Loucy (cell line): ENCODE measurements at regions not wholly inside any gene's neighbourhood (a gene's known extent, or its start where the extent isn't known, plus 50 kb on each side); places are given as distances from the start of the nearest gene placed in this dataset.

Experiments used
- H2AFZ ChIP-seq: fragments of 200-600 bp; sonication (generic); 2 replicates; pipeline ENCODE4 v1.6.0; 2016; ENCODE audit warnings: antibody characterized with exemption, mild to moderate bottlenecking, low read length, moderate library complexity
- H3F3A ChIP-seq: fragments of 200-600 bp; 2 replicates; pipeline ENCODE4 v1.6.0; 2016; ENCODE audit warnings: antibody characterized with exemption, low read depth, mild to moderate bottlenecking
- H3K27me3 ChIP-seq: fragments of 200-600 bp; sonication (generic); 2 replicates; pipeline ENCODE4 v1.6.1; 2014; ENCODE audit warnings: low read length, mild to moderate bottlenecking; ENCODE audit not compliant: insufficient read depth, poor library complexity, severe bottlenecking
- H3K36me3 ChIP-seq: fragments of 200-600 bp; sonication (generic); 2 replicates; pipeline ENCODE4 v1.6.1; 2016; ENCODE audit warnings: low read length; ENCODE audit not compliant: insufficient read depth
- H3K4me1 ChIP-seq: fragments of 200-600 bp; sonication (generic); 2 replicates; pipeline ENCODE4 v1.5.1; 2014; ENCODE audit warnings: low read length, mild to moderate bottlenecking; ENCODE audit not compliant: insufficient read depth, poor library complexity, severe bottlenecking
- H3K4me2 ChIP-seq: fragments of 200-600 bp; sonication (generic); 2 replicates; pipeline ENCODE4 v1.6.0; 2014; ENCODE audit warnings: antibody characterized with exemption, low read length, low read depth, mild to moderate bottlenecking; ENCODE audit not compliant: poor library complexity, severe bottlenecking
- H3K4me3 ChIP-seq: fragments of 200-600 bp; sonication (generic); 2 replicates; pipeline ENCODE4 v1.5.1; 2014; ENCODE audit warnings: low read length, mild to moderate bottlenecking, mixed read lengths; ENCODE audit not compliant: poor library complexity, severe bottlenecking
- H3K79me2 ChIP-seq: fragments of 200-600 bp; sonication (generic); 2 replicates; pipeline ENCODE4 v1.6.1; 2014; ENCODE audit warnings: low read length; ENCODE audit not compliant: insufficient read depth
- H3K9ac ChIP-seq: fragments of 200-600 bp; sonication (generic); 2 replicates; pipeline ENCODE4 v1.6.0; 2014; ENCODE audit warnings: mild to moderate bottlenecking, low read depth, low read length, moderate library complexity; ENCODE audit not compliant: poor library complexity, severe bottlenecking
- H3K9me2 ChIP-seq: fragments of 200-600 bp; sonication (generic); replicated peaks from 2 replicates; pipeline ENCODE4 v1.6.1; 2016; ENCODE audit warnings: low read depth, low read length, mixed read lengths
- H3K9me3 ChIP-seq: fragments of 200-600 bp; sonication (generic); 2 replicates; pipeline ENCODE4 v1.6.1; 2014; ENCODE audit warnings: mild to moderate bottlenecking, antibody characterized with exemption, low read length, low read depth; ENCODE audit not compliant: insufficient read depth
- H4K20me1 ChIP-seq: fragments of 200-600 bp; sonication (generic); 2 replicates; pipeline ENCODE4 v1.6.0; 2014; ENCODE audit warnings: antibody characterized with exemption, low read length, mild to moderate bottlenecking; ENCODE audit not compliant: insufficient read depth, poor library complexity, severe bottlenecking
- CTCF ChIP-seq: fragments of 200-600 bp; sonication (generic); conservative IDR thresholded peaks from 2 replicates; pipeline ENCODE4 v1.5.1; 2014; ENCODE audit warnings: mild to moderate bottlenecking, antibody characterized with exemption, low read length
- EZH2phosphoT487 ChIP-seq: fragments of 200-600 bp; IDR thresholded peaks from 2 replicates; pipeline ENCODE4 v1.6.1; 2018; ENCODE audit warnings: antibody characterized with exemption, mild to moderate bottlenecking, moderate library complexity, borderline replicate concordance

- TF ChIP-seq CTCF: no peak
- TF ChIP-seq EZH2phosphoT487: no peak
- Histone ChIP-seq H3K9me2 (no peaks in the 10 kb centered on the region), H3K4me1 (no peaks in the 10 kb centered on the region), H4K20me1 (no peaks in the 10 kb centered on the region), H3K4me2 (no peak overlapping the region), H3K27me3 (no peaks in the 10 kb centered on the region), H2AFZ (no peak overlapping the region), H3K36me3 (no peaks in the 10 kb centered on the region), H3K4me3 (no peak overlapping the region), H3F3A (no peaks in the 10 kb centered on the region; the same call in 1 of the 2 replicates), H3K79me2 (no peaks in the 10 kb centered on the region), H3K9me3 (no peaks in the 10 kb centered on the region), H3K9ac (no peak overlapping the region)
These were observed 210.0 kb upstream of the ADRA1D start for GRCh38 chr20:4459081-4459480.

- Histone ChIP-seq H3K27me3 (no peaks in the 10 kb centered on the region), H4K20me1 (no peaks in the 10 kb centered on the region), H3K4me1 (no peaks in the 10 kb centered on the region), H3K36me3 (no peaks in the 10 kb centered on the region), H3K9ac (no peak overlapping the region), H3K9me3 (no peaks in the 10 kb centered on the region), H3F3A (no peaks in the 10 kb centered on the region; the same call in 1 of the 2 replicates), H2AFZ (no peak overlapping the region), H3K79me2 (no peaks in the 10 kb centered on the region), H3K4me3 (no peak overlapping the region), H3K4me2 (no peak overlapping the region), H3K9me2 (no peaks in the 10 kb centered on the region)
- TF ChIP-seq EZH2phosphoT487 (no peak), CTCF (no peak)
These were observed 208.8 kb upstream of the ADRA1D start for GRCh38 chr20:4457566-4458543.

GRCh38 chr20:4455996-4456395 lies 206.9 kb upstream of the ADRA1D start:
- no peaks in the 10 kb centered on the region for H3K9me2 ChIP-seq
- no peaks in the 10 kb centered on the region for H3K36me3 ChIP-seq
- H3K9me3 ChIP-seq: no peaks in the 10 kb centered on the region
- no peaks in the 10 kb centered on the region for H3K79me2 ChIP-seq
- H3K4me1 ChIP-seq: no peaks in the 10 kb centered on the region
- H3K9ac ChIP-seq: no peak overlapping the region
- no peaks in the 10 kb centered on the region for H3K27me3 ChIP-seq
- H2AFZ ChIP-seq: no peak overlapping the region
- no peak overlapping the region for H3K4me2 ChIP-seq
- no peak for TF ChIP-seq CTCF
- no peak for TF ChIP-seq EZH2phosphoT487
- H3F3A ChIP-seq: no peaks in the 10 kb centered on the region
- no peaks in the 10 kb centered on the region for H4K20me1 ChIP-seq
- H3K4me3 ChIP-seq: no peak overlapping the region
